Cardiac muscle cell (in vitro differentiated cells and primary cell): ENCODE measurements at regions not wholly inside any gene's neighbourhood (a gene's known extent, or its start where the extent isn't known, plus 50 kb on each side); places are given as distances from the start of the nearest gene placed in this dataset.

ENCODE experiments used
- DNase-seq, 2 donors: peaks; one replicate each; pipeline versions ENCODE4 v3.0.0 to v3.0.0-alpha.2; 2010 to 2017; ENCODE audit warnings: low read depth in 1 of 2, low spot score in 1 of 2
- H3K27ac ChIP-seq: fragments of 200-600 bp; sonication (generic); 2 replicates; pipeline ENCODE4 v1.5.1; 2016
- H3K27me3 ChIP-seq: fragments of 200-600 bp; sonication (generic); 2 replicates; pipeline ENCODE4 v1.6.0; 2016; ENCODE audit warnings: control low read depth
- H3K36me3 ChIP-seq: fragments of 200-600 bp; sonication (generic); 2 replicates; pipeline ENCODE4 v1.5.1; 2016; ENCODE audit warnings: control low read depth
- H3K4me1 ChIP-seq: fragments of 200-600 bp; sonication (generic); 2 replicates; pipeline ENCODE4 v1.8.1; 2017; ENCODE audit warnings: low read depth, mild to moderate bottlenecking, mixed run types
- H3K4me3 ChIP-seq: fragments of 200-600 bp; sonication (generic); 2 replicates; pipeline ENCODE4 v1.5.1; 2016; ENCODE audit warnings: mild to moderate bottlenecking
- H3K9me3 ChIP-seq: fragments of 200-600 bp; sonication (generic); 2 replicates; pipeline ENCODE4 v1.5.1; 2017; ENCODE audit warnings: low read depth, mild to moderate bottlenecking, control low read depth
- TF ChIP-seq, protein P1 (sequence below): IDR thresholded peaks from 2 replicates; pipeline ENCODE4 v1.5.1; 2012; ENCODE audit warnings: low read depth, mild to moderate bottlenecking, low read length

- no peak overlapping the region for H3K4me3 ChIP-seq
Observed at GRCh38 chr4:155495572-155496293, 119.0 kb upstream of the MAP9 start.

DNA sequence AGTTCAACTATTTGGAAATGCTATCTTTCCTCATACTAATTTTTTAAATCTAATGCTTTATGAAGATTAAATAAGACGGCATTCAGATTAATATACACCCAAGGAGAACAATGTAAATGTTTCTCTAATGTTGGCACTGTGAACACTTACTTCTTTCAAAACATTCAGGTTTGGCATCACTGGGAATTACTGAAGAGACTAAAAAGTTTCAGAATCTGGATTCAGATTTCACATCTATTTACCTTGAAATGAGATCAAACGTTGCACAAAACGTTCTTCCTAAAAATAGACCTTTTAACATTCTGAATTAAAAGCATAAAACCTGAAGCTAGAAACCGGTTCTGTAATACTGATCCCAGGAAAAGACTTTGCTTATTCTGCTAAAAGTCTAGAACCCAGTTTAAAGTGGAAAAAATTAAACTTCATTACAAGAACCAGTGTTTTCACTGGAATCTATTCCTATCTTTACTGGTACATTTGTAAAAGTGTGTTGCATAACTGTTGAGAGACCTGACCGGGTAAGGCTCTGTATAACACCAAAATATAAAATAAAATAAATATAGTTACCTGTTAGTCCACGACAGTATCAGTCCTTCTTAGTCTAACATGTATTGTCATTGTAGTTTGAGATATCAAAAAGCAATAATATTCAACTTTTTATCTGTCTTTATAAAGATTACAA, 117.4 kb upstream of the MAP9 start:
- no peaks in the 10 kb centered on the region for H3K27me3 ChIP-seq
- H3K36me3 ChIP-seq, result no peaks in the 10 kb centered on the region
- TF ChIP-seq, protein P1, sequence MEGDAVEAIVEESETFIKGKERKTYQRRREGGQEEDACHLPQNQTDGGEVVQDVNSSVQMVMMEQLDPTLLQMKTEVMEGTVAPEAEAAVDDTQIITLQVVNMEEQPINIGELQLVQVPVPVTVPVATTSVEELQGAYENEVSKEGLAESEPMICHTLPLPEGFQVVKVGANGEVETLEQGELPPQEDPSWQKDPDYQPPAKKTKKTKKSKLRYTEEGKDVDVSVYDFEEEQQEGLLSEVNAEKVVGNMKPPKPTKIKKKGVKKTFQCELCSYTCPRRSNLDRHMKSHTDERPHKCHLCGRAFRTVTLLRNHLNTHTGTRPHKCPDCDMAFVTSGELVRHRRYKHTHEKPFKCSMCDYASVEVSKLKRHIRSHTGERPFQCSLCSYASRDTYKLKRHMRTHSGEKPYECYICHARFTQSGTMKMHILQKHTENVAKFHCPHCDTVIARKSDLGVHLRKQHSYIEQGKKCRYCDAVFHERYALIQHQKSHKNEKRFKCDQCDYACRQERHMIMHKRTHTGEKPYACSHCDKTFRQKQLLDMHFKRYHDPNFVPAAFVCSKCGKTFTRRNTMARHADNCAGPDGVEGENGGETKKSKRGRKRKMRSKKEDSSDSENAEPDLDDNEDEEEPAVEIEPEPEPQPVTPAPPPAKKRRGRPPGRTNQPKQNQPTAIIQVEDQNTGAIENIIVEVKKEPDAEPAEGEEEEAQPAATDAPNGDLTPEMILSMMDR, result no peak
- DNase-seq, result no peak
- H3K4me3 ChIP-seq, result no peak overlapping the region
- no peaks in the 10 kb centered on the region for H3K4me1 ChIP-seq
- no peak overlapping the region for H3K27ac ChIP-seq
- H3K9me3 ChIP-seq, result no peaks in the 10 kb centered on the region

More at GRCh38 chr4:155495572-155496293, 119.0 kb upstream of the MAP9 start:
- Histone ChIP-seq H3K36me3 (no peaks in the 10 kb centered on the region), H3K9me3 (no peaks in the 10 kb centered on the region), H3K27me3 (no peaks in the 10 kb centered on the region), H3K4me1 (no peaks in the 10 kb centered on the region), H3K27ac (no peak overlapping the region)
- TF ChIP-seq, protein P1, result no peak
- peak in 1 of 2 donors; percentile 26 for DNase-seq

DNA sequence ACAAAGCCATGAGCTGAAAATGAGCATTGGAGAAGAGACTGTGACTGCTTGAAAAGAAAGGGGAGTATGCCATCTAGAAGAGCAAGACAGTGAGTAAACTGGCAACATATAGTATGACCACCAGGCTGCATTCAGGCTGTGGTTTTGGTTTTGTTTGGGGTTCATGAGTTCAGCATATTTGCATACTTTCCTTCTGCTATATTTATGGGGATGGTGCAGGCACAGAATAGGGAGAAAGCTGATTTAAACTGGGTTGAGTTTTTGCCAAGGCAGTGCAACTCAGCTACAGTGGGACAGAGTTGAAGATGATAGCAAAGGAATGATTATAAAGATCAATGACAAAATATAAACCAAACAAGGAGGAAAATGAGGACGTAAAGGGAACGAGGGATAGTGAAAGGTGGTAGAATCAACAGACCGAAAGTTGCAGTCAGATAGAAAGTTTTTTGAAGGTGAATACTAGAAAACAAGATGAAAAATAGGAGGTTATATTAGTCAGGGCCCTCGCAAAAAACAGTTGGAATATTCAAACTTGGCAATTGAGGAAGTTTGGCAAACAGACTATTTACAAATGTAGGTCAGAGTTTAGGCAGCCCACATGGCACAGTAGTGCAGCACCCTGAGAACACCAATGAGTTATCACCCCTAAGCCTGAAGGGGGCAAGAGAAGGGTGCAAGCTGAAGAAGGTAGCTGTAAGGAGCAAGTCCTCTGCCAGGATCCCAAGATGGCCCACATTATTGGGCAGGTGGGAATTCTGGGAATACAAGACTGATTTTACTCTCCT, 114.8 kb upstream of the MAP9 start:
- Histone ChIP-seq H3K27me3 (no peaks in the 10 kb centered on the region), H3K9me3 (no peaks in the 10 kb centered on the region), H3K27ac (no peak overlapping the region), H3K4me3 (no peak overlapping the region), H3K4me1 (no peaks in the 10 kb centered on the region), H3K36me3 (no peaks in the 10 kb centered on the region)
- peak in 1 of 2 donors; percentile 21 for DNase-seq
- TF ChIP-seq, protein P1, result no peak

GRCh38 chr4:155489271-155489670, 112.5 kb upstream of the MAP9 start:
- TF ChIP-seq, protein P1, result no peak
- Histone ChIP-seq H3K4me3 (no peak overlapping the region), H3K27ac (no peak overlapping the region), H3K9me3 (no peaks in the 10 kb centered on the region), H3K4me1 (no peaks in the 10 kb centered on the region), H3K36me3 (no peaks in the 10 kb centered on the region), H3K27me3 (no peaks in the 10 kb centered on the region)
- no peak for DNase-seq

- H3K27ac ChIP-seq, result no peak overlapping the region
- peak in 1 of 2 donors; percentile 16 for DNase-seq
- TF ChIP-seq, protein P1, result no peak
- H3K27me3 ChIP-seq, result no peaks in the 10 kb centered on the region
- H3K4me1 ChIP-seq, result no peaks in the 10 kb centered on the region
- H3K4me3 ChIP-seq, result no peak overlapping the region
- H3K9me3 ChIP-seq, result no peaks in the 10 kb centered on the region
- no peaks in the 10 kb centered on the region for H3K36me3 ChIP-seq
Observed at GRCh38 chr4:155488691-155489090, 111.9 kb upstream of the MAP9 start.
